GM21367 (cell line): ENCODE measurements at regions not wholly inside any gene's neighbourhood (a gene's known extent, or its start where the extent isn't known, plus 50 kb on each side); places are given as distances from the start of the nearest gene placed in this dataset.
"Not testable (repeated sequence)": the region's sequence is repeated elsewhere in the genome, so short reads cannot be mapped to it uniquely, and the experiment has no call there.

Experiments used
- ATAC-seq: cut with Tn5 transposase; IDR thresholded peaks from one replicate; pipeline ENCODE4 v1.9.1; 2021; ENCODE audit not compliant: unreplicated experiment

GRCh38 chrY:20891440-20892160 is 135.7 kb downstream of the RPS4Y2 start:
- peak; percentile 88 for ATAC-seq

- ATAC-seq: not testable (repeated sequence)
Observed at GRCh38 chrY:20925350-20926091, 169.6 kb downstream of the RPS4Y2 start.

- ATAC-seq: no peak
Observed at GRCh38 chrY:20929691-20930342, 173.9 kb downstream of the RPS4Y2 start.

GRCh38 chrY:20936709-20937251 is 180.9 kb downstream of the RPS4Y2 start:
- not testable (repeated sequence) for ATAC-seq

- ATAC-seq: no peak
Observed at GRCh38 chrY:20961512-20961911, 205.6 kb downstream of the RPS4Y2 start.

GRCh38 chrY:20967828-20968227 is 211.9 kb downstream of the RPS4Y2 start:
- no peak for ATAC-seq

GRCh38 chrY:20968237-20968636 is 212.3 kb downstream of the RPS4Y2 start:
- ATAC-seq: no peak

- no peak for ATAC-seq
Observed at GRCh38 chrY:20971371-20971770, 215.5 kb downstream of the RPS4Y2 start.

- no peak for ATAC-seq
Observed at GRCh38 chrY:20986037-20986436, 230.1 kb downstream of the RPS4Y2 start.

- ATAC-seq: no peak
Observed at GRCh38 chrY:20990123-20990522, 234.2 kb downstream of the RPS4Y2 start.

- ATAC-seq: peak; percentile 94
Observed at GRCh38 chrY:20990869-20991548, 235.1 kb downstream of the RPS4Y2 start.

GRCh38 chrY:20997355-20997754 is 241.4 kb downstream of the RPS4Y2 start:
- ATAC-seq: no peak

- no peak for ATAC-seq
Observed at GRCh38 chrY:20998016-20998415, 242.1 kb downstream of the RPS4Y2 start.

- ATAC-seq: no peak
Observed at GRCh38 chrY:20998483-20998882, 242.6 kb downstream of the RPS4Y2 start.

- no peak for ATAC-seq
Observed at GRCh38 chrY:21001102-21001501, 245.2 kb downstream of the RPS4Y2 start.

- no peak for ATAC-seq
Observed at GRCh38 chrY:21003059-21003458, 247.2 kb downstream of the RPS4Y2 start.

- no peak for ATAC-seq
Observed at GRCh38 chrY:21005531-21005930, 249.6 kb downstream of the RPS4Y2 start.

GRCh38 chrY:21021811-21022210 is 265.9 kb downstream of the RPS4Y2 start:
- no peak for ATAC-seq

GRCh38 chrY:21022326-21023044 is 266.6 kb downstream of the RPS4Y2 start:
- ATAC-seq: no peak

- no peak for ATAC-seq
Observed at GRCh38 chrY:21023906-21024305, 268.0 kb downstream of the RPS4Y2 start.
